CD4-positive, alpha-beta T cell (primary cell): ENCODE measurements at regions not wholly inside any gene's neighbourhood (a gene's known extent, or its start where the extent isn't known, plus 50 kb on each side); places are given as distances from the start of the nearest gene placed in this dataset.

Source experiments
- ATAC-seq: fragments of 200-7000 bp; cut with Tn5 transposase; one replicate; pipeline ENCODE4 v1.10.0; 2022; ENCODE audit warnings: mild to moderate bottlenecking; ENCODE audit not compliant: poor library complexity
- CTCF ChIA-PET: fragments of 350-600 bp; sonication (Branson Sonifier 250); formaldehyde crosslinking; loops from one replicate; lab custom pipeline; 2021; ENCODE audit warnings: antibody characterized with exemption, inconsistent platforms; lab: Charles Lee
- POLR2A ChIA-PET: fragments of 350-600 bp; sonication (Branson Sonifier 250); formaldehyde crosslinking; loops from one replicate; lab custom pipeline; 2021; ENCODE audit warnings: antibody characterized with exemption, inconsistent platforms; lab: Charles Lee
- DNase-seq, 14 experiments: peaks; one replicate each; pipeline ENCODE4 v3.0.0-alpha.2; 2013 to 2020; ENCODE audit warnings: mixed read lengths in 2 of 14
- H3K27ac ChIP-seq, 2 donors: one replicate each; pipeline versions ENCODE4 v1.5.1 to v1.7.0; 2013; ENCODE audit warnings: low read length in 2 of 2, low read depth in 1 of 2, mild to moderate bottlenecking in 1 of 2
- H3K27me3 ChIP-seq, 2 experiments: 1 replicate in 1 of 2; 2 replicates in 1 of 2; pipeline versions ENCODE4 v1.6.1 to v1.7.0; 2013; ENCODE audit warnings: low read length in 2 of 2, control low read depth in 1 of 2, mild to moderate bottlenecking in 1 of 2, moderate library complexity in 1 of 2; ENCODE audit not compliant: insufficient read depth in 2 of 2, control insufficient read depth in 1 of 2
- H3K36me3 ChIP-seq: one replicate; pipeline ENCODE4 v1.6.1; 2013; ENCODE audit warnings: low read length, control low read depth; ENCODE audit not compliant: insufficient read depth
- H3K4me1 ChIP-seq: one replicate; pipeline ENCODE4 v1.6.1; 2013; ENCODE audit warnings: low read length, control low read depth; ENCODE audit not compliant: insufficient read depth
- H3K4me3 ChIP-seq: one replicate; pipeline ENCODE4 v1.5.1; 2013; ENCODE audit warnings: mild to moderate bottlenecking, low read length, moderate library complexity
- H3K9me3 ChIP-seq, 2 experiments: 1 replicate in 1 of 2; 2 replicates in 1 of 2; pipeline versions ENCODE4 v1.6.1 to v1.7.0; 2013; ENCODE audit warnings: low read length in 2 of 2, mild to moderate bottlenecking in 2 of 2, control low read depth in 1 of 2, moderate library complexity in 1 of 2; ENCODE audit not compliant: control insufficient read depth in 1 of 2, insufficient read depth in 1 of 2
- H3K27ac Mint-ChIP-seq: one replicate; pipeline ENCODE4 v1.8.0; 2020; ENCODE audit warnings: mixed read lengths
- H3K27me3 Mint-ChIP-seq: one replicate; pipeline ENCODE4 v1.8.0; 2021; ENCODE audit warnings: mixed read lengths
- H3K36me3 Mint-ChIP-seq: one replicate; pipeline ENCODE4 v1.8.0; 2021; ENCODE audit warnings: low read depth, mixed read lengths
- H3K4me1 Mint-ChIP-seq: one replicate; pipeline ENCODE4 v1.8.0; 2021; ENCODE audit warnings: low read depth, mixed read lengths
- H3K4me3 Mint-ChIP-seq: one replicate; pipeline ENCODE4 v1.8.0; 2020; ENCODE audit warnings: mild to moderate bottlenecking, mixed read lengths
- H3K9me3 Mint-ChIP-seq: one replicate; pipeline ENCODE4 v1.8.0; 2020; ENCODE audit warnings: mixed read lengths
- CTCF ChIP-seq: fragments of 200-600 bp; IDR thresholded peaks from one replicate; pipeline ENCODE4 v1.8.0; 2022; ENCODE audit warnings: antibody characterized with exemption, mild to moderate bottlenecking
- intact Hi-C, 2 experiments: fragments of 100-400 bp; cut with DNase I in 1 of 2; cut with micrococcal nuclease in 1 of 2; formaldehyde crosslinking; loops; one replicate each; pipeline versions ENCODE4 v1.15.1 to v1.9.0; 2023 to 2025; cut with DNase I, micrococcal nuclease

DNA sequence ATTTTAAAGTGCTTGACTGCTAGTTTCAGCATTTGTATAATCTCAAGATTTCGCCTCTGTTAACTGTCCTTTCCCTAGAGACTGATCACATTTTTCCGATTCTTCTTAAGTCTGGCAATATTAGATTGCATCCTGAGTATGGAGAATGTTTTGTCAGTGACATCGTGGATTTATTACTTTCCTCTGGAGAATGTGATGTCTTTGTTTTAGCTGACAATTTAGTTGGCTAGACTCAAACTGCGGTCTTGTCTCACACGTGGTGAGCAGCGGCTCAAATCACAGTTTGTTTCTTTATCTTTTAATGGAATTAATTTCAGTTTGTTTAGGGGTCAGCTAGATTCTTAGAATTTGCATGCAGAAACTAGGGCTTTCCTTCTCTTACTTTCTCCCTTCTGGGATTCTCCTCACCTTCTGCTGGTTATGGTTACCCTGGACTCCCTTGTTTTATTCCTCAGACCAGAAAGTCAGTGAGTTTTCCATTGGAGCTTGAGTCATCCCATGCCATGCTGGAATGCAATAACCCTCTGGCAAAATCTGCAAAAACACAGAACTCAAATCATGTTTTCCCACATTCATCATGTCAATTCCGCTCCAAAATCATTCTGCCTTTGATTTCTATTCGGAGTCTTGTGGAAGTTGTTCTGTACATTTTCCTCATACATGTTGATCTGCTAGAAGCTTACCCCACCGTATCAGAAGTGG, 327.2 kb upstream of the TRIB2 start:
- no peak for TF ChIP-seq CTCF
- H3K4me3 ChIP-seq = no peak overlapping the region
- no peaks in the 10 kb centered on the region for H3K36me3 ChIP-seq
- no peak overlapping the region for H3K27ac Mint-ChIP-seq
- H3K9me3 Mint-ChIP-seq = no peaks in the 10 kb centered on the region
- H3K27me3 Mint-ChIP-seq = no peaks in the 10 kb centered on the region
- no peak overlapping the region for H3K4me3 Mint-ChIP-seq
- H3K4me1 ChIP-seq = no peaks in the 10 kb centered on the region
- ChIA-PET CTCF (no interaction called here), POLR2A (no interaction called here)
- DNase-seq = no peak
- no peaks in the 10 kb centered on the region for H3K36me3 Mint-ChIP-seq
- no peak for ATAC-seq
- no peaks in the 10 kb centered on the region for H3K27me3 ChIP-seq
- H3K4me1 Mint-ChIP-seq = no peaks in the 10 kb centered on the region
- H3K9me3 ChIP-seq = no peaks in the 10 kb centered on the region
- intact Hi-C loops = no loop called here
- no peak overlapping the region for H3K27ac ChIP-seq

DNA sequence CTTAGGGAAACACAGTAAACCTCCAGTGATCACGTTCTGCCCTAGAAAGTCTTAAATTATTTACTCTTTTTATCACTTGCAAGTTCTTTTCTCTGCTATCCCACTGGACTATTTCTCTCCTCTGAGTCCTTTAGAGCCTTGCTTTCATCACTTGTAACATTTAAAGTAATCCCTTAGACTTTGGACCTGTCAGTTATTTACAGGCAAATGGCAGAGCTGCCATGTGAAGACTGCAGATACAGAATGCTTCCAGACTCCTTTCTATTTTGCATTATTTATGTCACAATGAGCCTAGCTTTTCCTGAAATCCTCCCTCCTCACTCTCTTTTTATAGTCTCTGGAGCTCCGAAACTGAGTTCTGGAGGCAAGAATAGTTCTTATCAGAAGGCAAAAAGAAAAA, 325.6 kb upstream of the TRIB2 start:
- H3K27ac Mint-ChIP-seq = no peak overlapping the region
- ChIA-PET CTCF (no interaction called here), POLR2A (no interaction called here)
- Histone ChIP-seq H3K36me3 (no peaks in the 10 kb centered on the region), H3K9me3 (no peaks in the 10 kb centered on the region), H3K4me3 (no peak overlapping the region), H3K4me1 (no peaks in the 10 kb centered on the region), H3K27ac (no peak overlapping the region), H3K27me3 (no peaks in the 10 kb centered on the region)
- H3K27me3 Mint-ChIP-seq = no peaks in the 10 kb centered on the region
- no peaks in the 10 kb centered on the region for H3K36me3 Mint-ChIP-seq
- DNase-seq (no peak), ATAC-seq (no peak)
- TF ChIP-seq CTCF = no peak
- intact Hi-C loops = no loop called here
- no peaks in the 10 kb centered on the region for H3K4me1 Mint-ChIP-seq
- H3K4me3 Mint-ChIP-seq = no peak overlapping the region
- no peaks in the 10 kb centered on the region for H3K9me3 Mint-ChIP-seq

DNA sequence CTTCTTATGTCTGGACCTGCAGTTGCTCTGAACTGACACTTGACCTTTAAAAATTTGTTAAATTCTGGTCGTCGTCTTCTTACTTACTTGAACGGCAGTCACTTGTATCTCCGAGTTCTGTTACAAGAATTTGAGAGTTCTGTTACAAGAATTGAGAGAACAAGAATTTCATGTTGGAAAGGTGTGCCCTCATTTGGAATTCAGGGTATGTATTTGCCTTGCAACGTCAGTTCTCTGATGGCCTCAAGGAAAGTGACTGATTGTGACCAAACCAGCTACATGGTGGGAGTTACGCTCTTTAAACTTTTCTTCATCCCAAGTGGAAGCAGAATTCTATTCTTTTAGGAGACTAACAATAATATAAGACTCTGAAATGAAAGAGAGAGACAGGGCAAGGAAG, 320.0 kb upstream of the TRIB2 start:
- intact Hi-C loops = no loop called here
- ATAC-seq (no peak), DNase-seq (no peak)
- H3K9me3 ChIP-seq = no peaks in the 10 kb centered on the region
- no peaks in the 10 kb centered on the region for H3K4me1 ChIP-seq
- POLR2A ChIA-PET = no interaction called here
- no peaks in the 10 kb centered on the region for H3K4me1 Mint-ChIP-seq
- no peaks in the 10 kb centered on the region for H3K36me3 ChIP-seq
- TF ChIP-seq CTCF = no peak
- no peak overlapping the region for H3K4me3 Mint-ChIP-seq
- no peak overlapping the region for H3K27ac ChIP-seq
- no peaks in the 10 kb centered on the region for H3K27me3 Mint-ChIP-seq
- H3K9me3 Mint-ChIP-seq = no peaks in the 10 kb centered on the region
- no peak overlapping the region for H3K4me3 ChIP-seq
- CTCF ChIA-PET = interaction anchor here (0.6 kb wide), 1 partner anchor 87 kb away, joined by 3 read pairs; no protein-coding TSS in a partner anchor
- H3K36me3 Mint-ChIP-seq = no peaks in the 10 kb centered on the region
- no peaks in the 10 kb centered on the region for H3K27me3 ChIP-seq
- no peak overlapping the region for H3K27ac Mint-ChIP-seq
